HG02623 (cell line): ENCODE measurements at regions not wholly inside any gene's neighbourhood (a gene's known extent, or its start where the extent isn't known, plus 50 kb on each side); places are given as distances from the start of the nearest gene placed in this dataset.
"Not testable (repeated sequence)": the region's sequence is repeated elsewhere in the genome, so short reads cannot be mapped to it uniquely, and the experiment has no call there.

Experiments
- ATAC-seq: cut with Tn5 transposase; IDR thresholded peaks from one replicate; pipeline ENCODE4 v1.9.1; 2021; ENCODE audit warnings: moderate library complexity; ENCODE audit not compliant: unreplicated experiment

GRCh38 chr21:16113052-16113715 lies 383.4 kb downstream of the USP25 start:
- ATAC-seq = no peak

GRCh38 chr21:16115461-16115860 lies 385.7 kb downstream of the USP25 start:
- no peak for ATAC-seq

GRCh38 chr21:16116069-16116468 lies 386.3 kb downstream of the USP25 start:
- no peak for ATAC-seq

- no peak for ATAC-seq
Observed at GRCh38 chr21:16116798-16117197, 387.0 kb downstream of the USP25 start.

- ATAC-seq = no peak
Observed at GRCh38 chr21:16117331-16117730, 387.5 kb downstream of the USP25 start.

GRCh38 chr21:16117851-16118590 lies 388.2 kb downstream of the USP25 start:
- ATAC-seq = no peak

- ATAC-seq = no peak
Observed at GRCh38 chr21:16124378-16125138, 394.8 kb downstream of the USP25 start.

GRCh38 chr21:16125274-16125673 lies 395.5 kb downstream of the USP25 start:
- no peak for ATAC-seq

GRCh38 chr21:16132453-16132852 lies 402.7 kb downstream of the USP25 start:
- ATAC-seq = not testable (repeated sequence)

GRCh38 chr21:16133248-16133647 lies 403.5 kb downstream of the USP25 start:
- ATAC-seq = no peak

GRCh38 chr21:16134134-16134533 lies 404.4 kb downstream of the USP25 start:
- ATAC-seq = no peak

GRCh38 chr21:16137106-16137505 lies 407.3 kb downstream of the USP25 start:
- no peak for ATAC-seq

- no peak for ATAC-seq
Observed at GRCh38 chr21:16145052-16145451, 415.3 kb downstream of the USP25 start.

GRCh38 chr21:16145479-16145878 lies 415.7 kb downstream of the USP25 start:
- no peak for ATAC-seq

GRCh38 chr21:16154321-16154720 lies 424.5 kb downstream of the USP25 start:
- no peak for ATAC-seq

GRCh38 chr21:16154951-16155635 lies 425.3 kb downstream of the USP25 start:
- ATAC-seq = no peak

- ATAC-seq = no peak
Observed at GRCh38 chr21:16156841-16157489, 427.2 kb downstream of the USP25 start.

GRCh38 chr21:16159213-16159970 lies 429.6 kb downstream of the USP25 start:
- ATAC-seq = no peak

GRCh38 chr21:16159971-16160350 lies 430.2 kb downstream of the USP25 start:
- ATAC-seq = no peak

GRCh38 chr21:16162953-16163352 lies 433.2 kb downstream of the USP25 start:
- ATAC-seq = no peak
